Smooth muscle cell (in vitro differentiated cells): ENCODE measurements at regions not wholly inside any gene's neighbourhood (a gene's known extent, or its start where the extent isn't known, plus 50 kb on each side); places are given as distances from the start of the nearest gene placed in this dataset.

Experiments used
- DNase-seq: peaks from one replicate; lab custom pipeline; 2025; ENCODE audit not compliant: unreplicated experiment; lab: John Stamatoyannopoulos, UW
- H2AFZ ChIP-seq: fragments of 200-600 bp; sonication (generic); 2 replicates; pipeline ENCODE4 v1.6.0; 2016; ENCODE audit warnings: antibody characterized with exemption, low read depth, mild to moderate bottlenecking
- H3F3A ChIP-seq: fragments of 200-600 bp; sonication (generic); 2 replicates; pipeline ENCODE4 v1.6.0; 2017; ENCODE audit warnings: antibody characterized with exemption, low read depth
- H3K27ac ChIP-seq: fragments of 200-600 bp; sonication (generic); 2 replicates; pipeline ENCODE4 v1.5.1; 2016; ENCODE audit warnings: low read depth, mild to moderate bottlenecking
- H3K27me3 ChIP-seq: fragments of 200-600 bp; sonication (generic); 2 replicates; pipeline ENCODE4 v1.6.1; 2016; ENCODE audit warnings: low read depth, mild to moderate bottlenecking
- H3K36me3 ChIP-seq: fragments of 200-600 bp; sonication (generic); 2 replicates; pipeline ENCODE4 v1.5.1; 2016; ENCODE audit warnings: low read depth
- H3K4me1 ChIP-seq: fragments of 200-600 bp; sonication (generic); 2 replicates; pipeline ENCODE4 v1.5.1; 2016; ENCODE audit warnings: low read depth
- H3K4me2 ChIP-seq: fragments of 200-600 bp; sonication (generic); 2 replicates; pipeline ENCODE4 v1.6.0; 2016; ENCODE audit warnings: mild to moderate bottlenecking
- H3K4me3 ChIP-seq: fragments of 200-600 bp; sonication (generic); 2 replicates; pipeline ENCODE4 v1.5.1; 2016; ENCODE audit warnings: mild to moderate bottlenecking
- H3K79me2 ChIP-seq: fragments of 200-600 bp; sonication (generic); 2 replicates; pipeline ENCODE4 v1.6.0; 2016; ENCODE audit warnings: low read depth, mild to moderate bottlenecking
- H3K9ac ChIP-seq: fragments of 200-600 bp; sonication (generic); 2 replicates; pipeline ENCODE4 v1.6.0; 2016; ENCODE audit warnings: low read depth
- H3K9me3 ChIP-seq: fragments of 200-600 bp; sonication (generic); replicated peaks from 2 replicates; pipeline ENCODE4 v1.5.1; 2016; ENCODE audit warnings: low read depth
- H4K20me1 ChIP-seq: fragments of 200-600 bp; sonication (generic); 2 replicates; pipeline ENCODE4 v1.6.0; 2016; ENCODE audit warnings: low read depth
- CTCF ChIP-seq: fragments of 200-600 bp; sonication (generic); IDR thresholded peaks from 2 replicates; pipeline ENCODE4 v1.5.1; 2017; ENCODE audit warnings: borderline replicate concordance, mild to moderate bottlenecking, antibody characterized with exemption; ENCODE audit not compliant: insufficient read depth, poor library complexity, severe bottlenecking
- WGBS: methylation state at CpG from one replicate; pipeline ENCODE4 v1.1.7; 2016; ENCODE audit warnings: low lambda C conversion rate; 5-methylcytosine and 5-hydroxymethylcytosine counted together

- no peak overlapping the region for H3K4me2 ChIP-seq
- TF ChIP-seq CTCF: no peak
- no peaks in the 10 kb centered on the region for H3K27me3 ChIP-seq
- no peak overlapping the region for H2AFZ ChIP-seq
- H4K20me1 ChIP-seq: no peaks in the 10 kb centered on the region
- no peaks in the 10 kb centered on the region for H3K9me3 ChIP-seq
- H3K4me1 ChIP-seq: peaks cover 7% of the 10 kb centered on the region
- H3F3A ChIP-seq: no peaks in the 10 kb centered on the region
- no peak overlapping the region for H3K27ac ChIP-seq
- DNase-seq: no peak
- no peak overlapping the region for H3K9ac ChIP-seq
- no peaks in the 10 kb centered on the region for H3K36me3 ChIP-seq
- WGBS: 81% methylated on average over 3 of the region's 3 CpGs
- H3K79me2 ChIP-seq: no peaks in the 10 kb centered on the region
- H3K4me3 ChIP-seq: no peak overlapping the region
Measured at GRCh38 chr17:72332367-72332766, 211.5 kb downstream of the SOX9 start.

GRCh38 chr17:72333570-72333969, 212.8 kb downstream of the SOX9 start:
- no peak overlapping the region for H3K4me2 ChIP-seq
- no peaks in the 10 kb centered on the region for H4K20me1 ChIP-seq
- H3K36me3 ChIP-seq: no peaks in the 10 kb centered on the region
- DNase-seq: no peak
- no peak overlapping the region for H2AFZ ChIP-seq
- H3K27ac ChIP-seq: no peak overlapping the region
- no peaks in the 10 kb centered on the region for H3K9me3 ChIP-seq
- no peak for TF ChIP-seq CTCF
- H3K4me3 ChIP-seq: no peak overlapping the region
- no peaks in the 10 kb centered on the region for H3K79me2 ChIP-seq
- no peak overlapping the region for H3K9ac ChIP-seq
- no peaks in the 10 kb centered on the region for H3F3A ChIP-seq
- H3K27me3 ChIP-seq: no peaks in the 10 kb centered on the region
- 86% methylated on average over 2 of the region's 2 CpGs for WGBS
- H3K4me1 ChIP-seq: peaks cover 7% of the 10 kb centered on the region

GRCh38 chr17:72334205-72334604, 213.4 kb downstream of the SOX9 start:
- H2AFZ ChIP-seq: no peak overlapping the region
- H3K36me3 ChIP-seq: no peaks in the 10 kb centered on the region
- H3K9me3 ChIP-seq: no peaks in the 10 kb centered on the region
- no peak overlapping the region for H3K27ac ChIP-seq
- WGBS: 32% methylated on average over 3 of the region's 3 CpGs
- H3K79me2 ChIP-seq: no peaks in the 10 kb centered on the region
- H3K4me3 ChIP-seq: no peak overlapping the region
- TF ChIP-seq CTCF: no peak
- no peak for DNase-seq
- no peaks in the 10 kb centered on the region for H3F3A ChIP-seq
- no peaks in the 10 kb centered on the region for H3K27me3 ChIP-seq
- H3K4me1 ChIP-seq: peaks cover 8% of the 10 kb centered on the region
- H3K4me2 ChIP-seq: no peak overlapping the region
- H3K9ac ChIP-seq: no peak overlapping the region
- H4K20me1 ChIP-seq: no peaks in the 10 kb centered on the region

GRCh38 chr17:72336026-72336803, 215.4 kb downstream of the SOX9 start:
- Histone ChIP-seq H3F3A (no peaks in the 10 kb centered on the region), H3K36me3 (no peaks in the 10 kb centered on the region), H3K4me3 (no peak overlapping the region), H4K20me1 (no peaks in the 10 kb centered on the region), H3K4me1 (peaks cover 13% of the 10 kb centered on the region), H3K27me3 (no peaks in the 10 kb centered on the region), H3K9me3 (no peaks in the 10 kb centered on the region), H3K4me2 (no peak overlapping the region), H3K27ac (no peak overlapping the region), H3K9ac (no peak overlapping the region), H3K79me2 (no peaks in the 10 kb centered on the region), H2AFZ (no peak overlapping the region)
- 72% methylated on average over 11 of the region's 11 CpGs for WGBS
- TF ChIP-seq CTCF: no peak
- no peak for DNase-seq
